ENCODE measurements at regions not wholly inside any gene's neighbourhood (a gene's known extent, or its start where the extent isn't known, plus 50 kb on each side); places are given as distances from the start of the nearest gene placed in this dataset.

- TF ChIP-seq CTCF (optimal IDR thresholded peaks at IDR 0.05 in 1 of 3, IDR thresholded peaks at IDR 0.05 in 1 of 3, conservative IDR thresholded peaks at IDR 0.05 in 1 of 3; ENCODE audit: extremely low read depth in 1 of 3, insufficient read depth in 2 of 3, low read length in 3 of 3) (no peak), EZH2 (IDR thresholded peaks at IDR 0.05; ENCODE audit: low read length) (no peak)
Measured at GRCh38 chr14:22185789-22186188, 403.2 kb downstream of the DAD1 start.
